ENCODE measurements at regions not wholly inside any gene's neighbourhood (a gene's known extent, or its start where the extent isn't known, plus 50 kb on each side); places are given as distances from the start of the nearest gene placed in this dataset.

- no peak overlapping the region for H3K4me3 ChIP-seq (ENCODE audit: low read depth, low read length)
- no peak for DNase-seq (ENCODE audit: low read depth)
These were observed 61.3 kb upstream of the BICC1 start for GRCh38 chr10:58451193-58451889.

DNA sequence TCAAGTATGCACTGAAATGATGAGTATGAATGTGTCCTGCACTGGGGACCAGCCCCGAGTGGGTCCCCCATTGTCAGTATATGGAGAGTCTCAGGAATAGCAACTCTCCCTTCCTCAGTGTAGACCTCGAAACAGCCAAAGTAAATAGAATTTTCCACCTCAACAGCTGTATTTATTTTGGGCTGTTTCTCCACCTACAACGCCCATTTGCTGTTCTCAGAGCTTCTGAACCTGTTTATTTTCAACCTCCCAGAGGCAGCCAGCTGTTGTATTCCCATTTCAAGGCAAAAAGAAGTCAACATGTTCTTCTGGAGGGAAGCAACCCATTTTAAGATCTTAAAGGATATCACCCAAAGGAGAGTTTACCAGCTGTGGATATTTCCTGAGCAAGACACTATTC is 59.6 kb upstream of the BICC1 start:
- no peak for DNase-seq (ENCODE audit: low read depth)
- H3K4me3 ChIP-seq (ENCODE audit: low read depth, low read length), result no peak overlapping the region
- TF ChIP-seq, protein P1, sequence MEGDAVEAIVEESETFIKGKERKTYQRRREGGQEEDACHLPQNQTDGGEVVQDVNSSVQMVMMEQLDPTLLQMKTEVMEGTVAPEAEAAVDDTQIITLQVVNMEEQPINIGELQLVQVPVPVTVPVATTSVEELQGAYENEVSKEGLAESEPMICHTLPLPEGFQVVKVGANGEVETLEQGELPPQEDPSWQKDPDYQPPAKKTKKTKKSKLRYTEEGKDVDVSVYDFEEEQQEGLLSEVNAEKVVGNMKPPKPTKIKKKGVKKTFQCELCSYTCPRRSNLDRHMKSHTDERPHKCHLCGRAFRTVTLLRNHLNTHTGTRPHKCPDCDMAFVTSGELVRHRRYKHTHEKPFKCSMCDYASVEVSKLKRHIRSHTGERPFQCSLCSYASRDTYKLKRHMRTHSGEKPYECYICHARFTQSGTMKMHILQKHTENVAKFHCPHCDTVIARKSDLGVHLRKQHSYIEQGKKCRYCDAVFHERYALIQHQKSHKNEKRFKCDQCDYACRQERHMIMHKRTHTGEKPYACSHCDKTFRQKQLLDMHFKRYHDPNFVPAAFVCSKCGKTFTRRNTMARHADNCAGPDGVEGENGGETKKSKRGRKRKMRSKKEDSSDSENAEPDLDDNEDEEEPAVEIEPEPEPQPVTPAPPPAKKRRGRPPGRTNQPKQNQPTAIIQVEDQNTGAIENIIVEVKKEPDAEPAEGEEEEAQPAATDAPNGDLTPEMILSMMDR (IDR thresholded peaks at IDR 0.05; ENCODE audit: insufficient read depth, low read depth, low read length), result no peak

More at GRCh38 chr10:58451193-58451889, 61.3 kb upstream of the BICC1 start:
- TF ChIP-seq, protein P1 (IDR thresholded peaks at IDR 0.05; ENCODE audit: insufficient read depth, low read depth, low read length), result no peak

DNA sequence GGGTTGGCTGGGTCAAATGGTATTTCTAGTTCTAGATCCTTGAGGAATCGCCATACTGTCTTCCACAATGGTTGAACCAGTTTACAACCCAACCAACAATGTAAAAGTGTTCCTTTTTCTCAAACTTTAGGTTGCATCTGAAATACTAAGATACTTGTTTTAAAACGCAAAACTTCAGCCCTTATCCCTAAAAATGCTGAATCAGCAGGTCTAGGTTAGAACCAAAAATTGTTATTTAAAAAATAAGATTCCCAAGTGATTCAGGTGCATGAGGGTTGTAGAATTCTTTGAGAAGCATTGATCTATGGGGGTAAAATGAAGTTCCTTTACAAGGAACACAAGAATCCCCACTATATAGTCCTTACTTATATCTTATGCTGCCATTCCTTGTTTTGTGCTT is 56.5 kb upstream of the BICC1 start:
- TF ChIP-seq, protein P1 (IDR thresholded peaks at IDR 0.05; ENCODE audit: insufficient read depth, low read depth, low read length), result no peak
- H3K4me3 ChIP-seq (ENCODE audit: low read depth, low read length), result no peak overlapping the region
- DNase-seq (ENCODE audit: low read depth), result no peak

DNA sequence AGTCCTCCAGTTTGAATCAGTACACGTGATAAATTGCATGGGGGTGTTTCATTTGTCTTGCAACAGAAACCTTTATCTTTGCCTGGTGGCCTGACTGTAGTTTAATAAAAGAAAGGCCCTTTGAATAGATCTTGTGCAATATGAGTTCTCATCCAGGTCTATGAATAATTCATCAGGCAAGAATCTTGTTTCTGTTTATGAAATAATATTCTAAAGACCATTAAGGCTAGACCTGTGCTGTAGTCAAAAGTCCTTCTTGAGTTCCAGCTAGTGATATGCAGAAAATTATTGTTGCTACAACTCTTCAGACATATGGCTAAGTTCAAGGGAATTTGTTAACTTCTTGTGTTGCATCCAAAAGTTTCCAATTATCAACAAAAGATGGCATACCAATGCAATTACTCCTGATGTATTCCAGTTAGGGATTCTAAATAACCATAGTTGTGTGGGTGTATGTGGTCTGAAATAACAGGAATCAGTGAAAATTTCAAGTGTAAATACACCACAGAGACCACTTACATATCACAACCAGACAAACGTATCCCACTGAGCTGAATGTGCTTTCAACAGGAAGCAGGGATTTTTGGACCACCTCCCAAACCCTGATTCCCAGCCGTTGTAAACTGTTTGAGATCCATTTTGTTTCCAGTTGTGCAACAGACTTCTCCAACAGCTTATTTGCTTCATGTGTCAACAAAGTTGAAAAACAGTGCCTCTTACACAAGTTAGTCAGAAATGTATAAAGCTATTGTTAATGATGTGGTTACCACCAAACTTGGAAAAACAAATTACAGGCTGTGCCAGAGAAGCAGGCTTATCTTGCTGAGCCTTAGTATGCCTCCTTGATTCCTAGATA is 54.7 kb upstream of the BICC1 start:
- TF ChIP-seq, protein P1 (IDR thresholded peaks at IDR 0.05; ENCODE audit: insufficient read depth, low read depth, low read length), result no peak
- DNase-seq (ENCODE audit: low read depth), result peak; percentile 90
- no peak overlapping the region for H3K4me3 ChIP-seq (ENCODE audit: low read depth, low read length)

- no peak for DNase-seq (ENCODE audit: low read depth)
- TF ChIP-seq, protein P1 (IDR thresholded peaks at IDR 0.05; ENCODE audit: insufficient read depth, low read depth, low read length), result no peak
- no peak overlapping the region for H3K4me3 ChIP-seq (ENCODE audit: low read depth, low read length)
These were observed 53.6 kb upstream of the BICC1 start for GRCh38 chr10:58459069-58459468.

DNA sequence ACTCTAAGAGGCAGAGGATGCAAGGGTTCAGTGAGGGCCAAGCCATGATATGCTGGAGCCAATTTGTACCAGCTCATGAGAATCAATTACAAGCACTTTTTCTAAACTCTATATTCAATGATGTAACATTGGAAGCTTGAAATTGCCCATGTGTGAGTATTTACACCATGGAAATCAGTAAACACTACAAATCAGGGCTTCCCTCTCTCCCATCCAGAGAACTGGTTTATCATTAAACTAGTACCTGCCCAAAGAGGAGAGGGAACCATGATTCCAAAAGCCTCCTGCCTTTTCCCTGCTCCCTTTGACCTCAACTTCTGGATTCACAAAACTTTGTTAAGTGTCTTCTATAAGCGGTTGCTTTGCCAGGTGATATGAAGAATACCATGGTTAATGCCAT is 52.5 kb upstream of the BICC1 start:
- H3K4me3 ChIP-seq (ENCODE audit: low read depth, low read length), result no peak overlapping the region
- no peak for DNase-seq (ENCODE audit: low read depth)
- TF ChIP-seq, protein P1 (IDR thresholded peaks at IDR 0.05; ENCODE audit: insufficient read depth, low read depth, low read length), result no peak
